DND-41 (cell line): ENCODE measurements at regions not wholly inside any gene's neighbourhood (a gene's known extent, or its start where the extent isn't known, plus 50 kb on each side); places are given as distances from the start of the nearest gene placed in this dataset.

Experiments used
- EZH2 ChIP-seq: IDR thresholded peaks from 3 replicates; pipeline ENCODE4 v1.6.1; 2012; ENCODE audit warnings: borderline replicate concordance, low read depth, mild to moderate bottlenecking, moderate library complexity, low read length, inconsistent platforms; ENCODE audit not compliant: severe bottlenecking
- TF ChIP-seq, protein P1 (sequence below): IDR thresholded peaks from 2 replicates; pipeline ENCODE4 v1.5.1; 2012; ENCODE audit warnings: borderline replicate concordance, low read length, moderate library complexity, mild to moderate bottlenecking; ENCODE audit not compliant: poor library complexity, severe bottlenecking; ENCODE audit errors: extremely low read depth

- TF ChIP-seq, protein P1, sequence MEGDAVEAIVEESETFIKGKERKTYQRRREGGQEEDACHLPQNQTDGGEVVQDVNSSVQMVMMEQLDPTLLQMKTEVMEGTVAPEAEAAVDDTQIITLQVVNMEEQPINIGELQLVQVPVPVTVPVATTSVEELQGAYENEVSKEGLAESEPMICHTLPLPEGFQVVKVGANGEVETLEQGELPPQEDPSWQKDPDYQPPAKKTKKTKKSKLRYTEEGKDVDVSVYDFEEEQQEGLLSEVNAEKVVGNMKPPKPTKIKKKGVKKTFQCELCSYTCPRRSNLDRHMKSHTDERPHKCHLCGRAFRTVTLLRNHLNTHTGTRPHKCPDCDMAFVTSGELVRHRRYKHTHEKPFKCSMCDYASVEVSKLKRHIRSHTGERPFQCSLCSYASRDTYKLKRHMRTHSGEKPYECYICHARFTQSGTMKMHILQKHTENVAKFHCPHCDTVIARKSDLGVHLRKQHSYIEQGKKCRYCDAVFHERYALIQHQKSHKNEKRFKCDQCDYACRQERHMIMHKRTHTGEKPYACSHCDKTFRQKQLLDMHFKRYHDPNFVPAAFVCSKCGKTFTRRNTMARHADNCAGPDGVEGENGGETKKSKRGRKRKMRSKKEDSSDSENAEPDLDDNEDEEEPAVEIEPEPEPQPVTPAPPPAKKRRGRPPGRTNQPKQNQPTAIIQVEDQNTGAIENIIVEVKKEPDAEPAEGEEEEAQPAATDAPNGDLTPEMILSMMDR: no peak
- TF ChIP-seq EZH2: no peak
Measured at GRCh38 chr15:39034816-39035215, 470.2 kb upstream of the RASGRP1 start.
